ENCODE measurements at regions not wholly inside any gene's neighbourhood (a gene's known extent, or its start where the extent isn't known, plus 50 kb on each side); places are given as distances from the start of the nearest gene placed in this dataset.

DNA sequence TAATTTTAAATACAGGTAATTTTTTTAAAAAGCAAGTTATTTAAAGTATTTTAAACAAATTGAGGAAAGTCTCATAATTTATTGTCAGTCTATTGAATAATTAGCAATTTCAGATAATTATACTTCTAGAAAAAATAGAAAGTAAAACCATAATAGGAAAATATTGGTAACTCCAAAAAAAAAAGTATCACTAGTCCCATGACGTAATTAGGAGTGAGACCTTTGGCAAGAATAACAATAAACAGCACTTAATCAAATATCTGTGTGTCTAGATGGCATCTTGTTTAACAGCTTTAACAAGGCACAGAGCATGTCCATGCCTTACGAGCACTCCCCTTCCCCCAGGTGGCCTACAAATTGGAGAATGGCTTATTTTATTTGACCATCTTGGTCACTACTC is 1683.6 kb upstream of the AGA start:
- H3K4ac ChIP-seq (ENCODE audit: low read depth, low read length), result no peak overlapping the region
- no peak overlapping the region for H4K8ac ChIP-seq (ENCODE audit: low read depth, low read length)
- no peak overlapping the region for H3K18ac ChIP-seq (ENCODE audit: low read length)
- no peaks in the 10 kb centered on the region for H3K36me3 ChIP-seq (ENCODE audit: control insufficient read depth, insufficient read depth, low read length)
- H3K4me1 ChIP-seq (ENCODE audit: control insufficient read depth, low read depth, low read length), result no peaks in the 10 kb centered on the region
- no peak overlapping the region for H2AK5ac ChIP-seq (ENCODE audit: low read length)
- H3K23ac ChIP-seq (ENCODE audit: low read length), result no peak overlapping the region
- no peak for DNase-seq
- no peaks in the 10 kb centered on the region for H3K79me2 ChIP-seq (ENCODE audit: control insufficient read depth, insufficient read depth, low read length)
- H2BK15ac ChIP-seq (replicated peaks; ENCODE audit: low read depth), result no peak overlapping the region
- H3K4me3 ChIP-seq (ENCODE audit: low read length), result no peak overlapping the region
- no peak overlapping the region for H3K4me2 ChIP-seq (ENCODE audit: low read length)
- no peak overlapping the region for H3K9ac ChIP-seq (ENCODE audit: low read length)
- H2BK5ac ChIP-seq (ENCODE audit: low read length), result no peak overlapping the region
- no peak overlapping the region for H3K56ac ChIP-seq (ENCODE audit: low read length)
- no peak overlapping the region for H3K27ac ChIP-seq (ENCODE audit: low read depth, low read length)
- no peaks in the 10 kb centered on the region for H3K79me1 ChIP-seq (ENCODE audit: low read length)
- no CpG with 5 or more reads among the region's 2 CpGs for WGBS (ENCODE audit: extremely low coverage, insufficient coverage, low lambda C conversion rate)
- no peak overlapping the region for H2BK120ac ChIP-seq (ENCODE audit: low read depth, low read length)
- no peak overlapping the region for H4K5ac ChIP-seq (ENCODE audit: low read length)
- no peaks in the 10 kb centered on the region for H3K27me3 ChIP-seq (ENCODE audit: insufficient read depth, low read length, poor library complexity)

DNA sequence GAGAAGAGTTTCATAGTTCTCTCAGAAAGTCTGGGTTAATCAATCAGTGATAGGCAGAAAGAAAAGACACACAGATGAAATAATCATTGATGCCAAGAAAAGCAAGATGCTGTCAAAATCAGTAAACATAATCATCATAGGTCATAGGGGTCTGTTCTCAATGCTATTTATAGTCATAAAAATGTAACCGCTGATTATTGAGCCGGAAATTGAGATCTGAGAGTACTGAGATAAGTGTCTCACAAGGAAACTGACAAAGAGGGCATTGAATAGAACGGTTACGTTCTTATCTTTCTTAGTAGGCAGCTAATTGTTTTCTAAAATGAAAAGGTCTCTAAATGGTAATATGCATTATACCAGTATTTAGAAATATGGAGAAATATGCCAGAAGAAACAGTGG is 1686.1 kb upstream of the AGA start:
- no peak overlapping the region for H3K9ac ChIP-seq (ENCODE audit: low read length)
- H3K79me1 ChIP-seq (ENCODE audit: low read length), result no peaks in the 10 kb centered on the region
- no peak overlapping the region for H2BK120ac ChIP-seq (ENCODE audit: low read depth, low read length)
- no peaks in the 10 kb centered on the region for H3K79me2 ChIP-seq (ENCODE audit: control insufficient read depth, insufficient read depth, low read length)
- H3K4me1 ChIP-seq (ENCODE audit: control insufficient read depth, low read depth, low read length), result no peaks in the 10 kb centered on the region
- H3K27ac ChIP-seq (ENCODE audit: low read depth, low read length), result no peak overlapping the region
- DNase-seq, result no peak
- H3K36me3 ChIP-seq (ENCODE audit: control insufficient read depth, insufficient read depth, low read length), result no peaks in the 10 kb centered on the region
- H3K4ac ChIP-seq (ENCODE audit: low read depth, low read length), result no peak overlapping the region
- H2AK5ac ChIP-seq (ENCODE audit: low read length), result no peak overlapping the region
- no peaks in the 10 kb centered on the region for H3K27me3 ChIP-seq (ENCODE audit: insufficient read depth, low read length, poor library complexity)
- H4K8ac ChIP-seq (ENCODE audit: low read depth, low read length), result no peak overlapping the region
- H2BK15ac ChIP-seq (replicated peaks; ENCODE audit: low read depth), result no peak overlapping the region
- H3K23ac ChIP-seq (ENCODE audit: low read length), result no peak overlapping the region
- no CpG with 5 or more reads among the region's 4 CpGs for WGBS (ENCODE audit: extremely low coverage, insufficient coverage, low lambda C conversion rate)
- H3K4me2 ChIP-seq (ENCODE audit: low read length), result no peak overlapping the region
- no peak overlapping the region for H3K18ac ChIP-seq (ENCODE audit: low read length)
- no peak overlapping the region for H2BK5ac ChIP-seq (ENCODE audit: low read length)
- H4K5ac ChIP-seq (ENCODE audit: low read length), result no peak overlapping the region
- H3K4me3 ChIP-seq (ENCODE audit: low read length), result no peak overlapping the region
- H3K56ac ChIP-seq (ENCODE audit: low read length), result no peak overlapping the region

DNA sequence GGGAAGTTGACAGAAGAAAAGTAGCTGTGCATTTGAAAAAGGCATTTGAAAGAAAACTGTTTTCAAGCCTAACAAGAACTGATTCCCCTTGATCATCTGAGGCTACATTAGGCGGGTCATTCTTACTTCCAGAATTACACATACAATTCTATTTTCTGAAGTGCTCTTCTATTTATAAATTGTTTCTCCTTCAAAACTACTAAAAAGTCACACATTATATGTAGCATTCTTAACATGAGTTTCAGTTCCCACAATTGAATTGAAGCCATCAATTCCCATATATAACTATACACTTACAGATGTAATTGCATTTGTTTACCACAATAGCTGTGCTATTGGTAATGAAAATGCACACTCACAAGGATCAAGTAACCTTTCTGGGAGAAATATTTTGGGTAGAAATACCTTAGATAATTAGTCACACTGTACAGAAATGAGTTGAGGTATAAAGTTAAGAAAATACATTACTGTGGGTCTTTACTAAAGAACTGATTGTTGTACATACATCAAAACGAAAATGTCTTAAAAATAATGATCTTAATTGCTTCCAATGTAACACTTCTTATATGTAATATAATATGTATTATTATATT is 1688.0 kb upstream of the AGA start:
- no peak overlapping the region for H4K5ac ChIP-seq (ENCODE audit: low read length)
- no peaks in the 10 kb centered on the region for H3K36me3 ChIP-seq (ENCODE audit: control insufficient read depth, insufficient read depth, low read length)
- H3K79me1 ChIP-seq (ENCODE audit: low read length), result no peaks in the 10 kb centered on the region
- H3K4me1 ChIP-seq (ENCODE audit: control insufficient read depth, low read depth, low read length), result no peaks in the 10 kb centered on the region
- no peak overlapping the region for H3K27ac ChIP-seq (ENCODE audit: low read depth, low read length)
- H3K18ac ChIP-seq (ENCODE audit: low read length), result no peak overlapping the region
- no peak overlapping the region for H3K4me2 ChIP-seq (ENCODE audit: low read length)
- no peaks in the 10 kb centered on the region for H3K27me3 ChIP-seq (ENCODE audit: insufficient read depth, low read length, poor library complexity)
- DNase-seq, result no peak
- no peaks in the 10 kb centered on the region for H3K79me2 ChIP-seq (ENCODE audit: control insufficient read depth, insufficient read depth, low read length)
- no CpG with 5 or more reads among the region's 2 CpGs for WGBS (ENCODE audit: extremely low coverage, insufficient coverage, low lambda C conversion rate)
- no peak overlapping the region for H3K23ac ChIP-seq (ENCODE audit: low read length)
- no peak overlapping the region for H3K56ac ChIP-seq (ENCODE audit: low read length)
- no peak overlapping the region for H3K4me3 ChIP-seq (ENCODE audit: low read length)
- no peak overlapping the region for H2AK5ac ChIP-seq (ENCODE audit: low read length)
- no peak overlapping the region for H2BK5ac ChIP-seq (ENCODE audit: low read length)
- no peak overlapping the region for H4K8ac ChIP-seq (ENCODE audit: low read depth, low read length)
- no peak overlapping the region for H3K9ac ChIP-seq (ENCODE audit: low read length)
- no peak overlapping the region for H2BK120ac ChIP-seq (ENCODE audit: low read depth, low read length)
- H2BK15ac ChIP-seq (replicated peaks; ENCODE audit: low read depth), result no peak overlapping the region
- no peak overlapping the region for H3K4ac ChIP-seq (ENCODE audit: low read depth, low read length)

DNA sequence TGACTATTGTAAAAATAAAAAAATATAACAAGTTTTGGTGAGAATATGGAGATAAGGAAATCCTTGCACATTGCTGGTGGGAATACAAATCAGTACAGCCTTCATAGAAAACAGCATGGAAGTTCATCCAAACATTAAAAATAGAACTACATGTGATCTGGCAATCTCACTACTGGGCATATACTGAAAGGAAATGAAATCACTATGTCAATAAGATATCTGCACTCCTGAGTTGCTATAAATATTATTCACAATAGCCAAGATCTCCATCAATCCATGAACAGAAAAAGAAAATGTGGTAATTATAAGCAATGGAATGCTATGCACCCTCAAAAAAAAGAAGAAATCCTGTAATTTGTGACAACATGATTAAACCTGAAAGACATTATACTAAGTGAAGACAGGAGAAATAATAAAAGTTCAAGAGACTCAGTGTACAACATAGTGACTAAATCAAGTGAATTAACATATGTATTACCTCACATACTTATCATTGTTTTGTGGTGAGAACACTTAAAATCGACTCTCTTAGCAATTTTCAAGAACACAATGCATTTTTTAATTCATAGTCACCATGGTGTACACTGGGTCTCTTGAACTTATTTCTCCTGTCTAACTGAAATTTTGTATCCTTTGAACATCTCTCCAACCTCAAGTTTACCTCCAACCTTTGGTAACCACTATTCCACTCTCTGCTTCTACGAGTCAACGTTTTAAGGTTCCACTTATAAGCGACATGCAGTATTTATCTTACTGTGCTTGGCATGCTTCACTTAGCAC is 1703.7 kb upstream of the AGA start:
- no peak overlapping the region for H4K5ac ChIP-seq (ENCODE audit: low read length)
- H3K4me1 ChIP-seq (ENCODE audit: control insufficient read depth, low read depth, low read length), result no peaks in the 10 kb centered on the region
- no peak overlapping the region for H2BK5ac ChIP-seq (ENCODE audit: low read length)
- no peak overlapping the region for H2BK15ac ChIP-seq (replicated peaks; ENCODE audit: low read depth)
- no peaks in the 10 kb centered on the region for H3K79me1 ChIP-seq (ENCODE audit: low read length)
- H3K4me2 ChIP-seq (ENCODE audit: low read length), result no peak overlapping the region
- H3K4me3 ChIP-seq (ENCODE audit: low read length), result no peak overlapping the region
- H3K27ac ChIP-seq (ENCODE audit: low read depth, low read length), result no peak overlapping the region
- WGBS (ENCODE audit: extremely low coverage, insufficient coverage, low lambda C conversion rate), result no CpG with 5 or more reads among the region's 4 CpGs
- H4K8ac ChIP-seq (ENCODE audit: low read depth, low read length), result no peak overlapping the region
- no peak overlapping the region for H3K23ac ChIP-seq (ENCODE audit: low read length)
- no peaks in the 10 kb centered on the region for H3K79me2 ChIP-seq (ENCODE audit: control insufficient read depth, insufficient read depth, low read length)
- H3K36me3 ChIP-seq (ENCODE audit: control insufficient read depth, insufficient read depth, low read length), result no peaks in the 10 kb centered on the region
- H3K9ac ChIP-seq (ENCODE audit: low read length), result no peak overlapping the region
- H3K18ac ChIP-seq (ENCODE audit: low read length), result no peak overlapping the region
- no peak overlapping the region for H3K4ac ChIP-seq (ENCODE audit: low read depth, low read length)
- DNase-seq, result peak; percentile 22
- H3K27me3 ChIP-seq (ENCODE audit: insufficient read depth, low read length, poor library complexity), result no peaks in the 10 kb centered on the region
- no peak overlapping the region for H3K56ac ChIP-seq (ENCODE audit: low read length)
- no peak overlapping the region for H2AK5ac ChIP-seq (ENCODE audit: low read length)
- H2BK120ac ChIP-seq (ENCODE audit: low read depth, low read length), result no peak overlapping the region

DNA sequence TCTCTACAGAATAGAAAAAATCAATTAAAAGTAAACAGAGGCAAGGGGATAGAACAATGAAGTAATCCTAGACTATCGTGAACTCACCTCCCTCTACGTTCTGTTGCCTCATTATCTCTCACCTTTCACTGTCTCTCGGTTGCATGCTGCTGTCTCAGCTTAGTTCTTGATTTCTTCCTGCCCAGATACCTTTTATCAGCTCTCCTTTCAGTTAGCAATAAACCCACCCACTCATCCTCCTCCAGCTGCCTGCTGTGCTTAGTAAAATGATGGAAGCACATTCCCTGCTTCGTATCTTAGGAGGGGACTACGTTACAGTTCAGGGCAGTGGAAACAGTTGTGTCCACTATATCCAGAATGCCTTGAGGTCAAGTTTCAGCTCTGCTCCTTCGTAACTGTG is 1709.5 kb upstream of the AGA start:
- Histone ChIP-seq H3K79me1 (ENCODE audit: low read length) (no peaks in the 10 kb centered on the region), H2AK5ac (ENCODE audit: low read length) (no peak overlapping the region), H4K8ac (ENCODE audit: low read depth, low read length) (no peak overlapping the region), H3K4me1 (ENCODE audit: control insufficient read depth, low read depth, low read length) (no peaks in the 10 kb centered on the region), H3K27me3 (ENCODE audit: insufficient read depth, low read length, poor library complexity) (no peaks in the 10 kb centered on the region), H3K4me3 (ENCODE audit: low read length) (no peak overlapping the region), H3K4ac (ENCODE audit: low read depth, low read length) (no peak overlapping the region), H2BK5ac (ENCODE audit: low read length) (no peak overlapping the region), H3K36me3 (ENCODE audit: control insufficient read depth, insufficient read depth, low read length) (no peaks in the 10 kb centered on the region), H2BK15ac (replicated peaks; ENCODE audit: low read depth) (no peak overlapping the region), H4K5ac (ENCODE audit: low read length) (no peak overlapping the region), H3K56ac (ENCODE audit: low read length) (no peak overlapping the region), H2BK120ac (ENCODE audit: low read depth, low read length) (no peak overlapping the region), H3K4me2 (ENCODE audit: low read length) (no peak overlapping the region), H3K27ac (ENCODE audit: low read depth, low read length) (no peak overlapping the region), H3K23ac (ENCODE audit: low read length) (no peak overlapping the region), H3K9ac (ENCODE audit: low read length) (no peak overlapping the region), H3K18ac (ENCODE audit: low read length) (no peak overlapping the region), H3K79me2 (ENCODE audit: control insufficient read depth, insufficient read depth, low read length) (no peaks in the 10 kb centered on the region)
- DNase-seq, result peak; percentile 83
- no CpG with 5 or more reads among the region's 6 CpGs for WGBS (ENCODE audit: extremely low coverage, insufficient coverage, low lambda C conversion rate)

DNA sequence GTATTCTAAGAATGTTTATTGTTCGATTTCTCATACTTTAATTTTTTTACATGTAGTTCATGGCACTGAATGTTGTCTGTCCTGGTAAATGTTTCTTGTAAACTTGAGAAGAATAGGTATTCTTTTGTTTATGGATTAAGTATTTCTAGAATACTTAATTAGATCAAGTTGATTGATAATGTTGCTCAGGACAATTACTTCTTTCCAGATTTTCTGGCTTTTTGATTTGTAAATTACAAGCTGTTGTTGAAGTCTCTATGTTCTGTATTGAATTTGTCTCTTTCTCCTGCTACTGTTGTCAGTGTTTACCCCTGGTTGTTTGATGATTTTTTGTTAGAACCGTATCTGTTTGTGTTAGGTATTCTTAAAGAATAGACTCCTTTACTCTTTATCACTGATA is 1720.9 kb upstream of the AGA start:
- Histone ChIP-seq H4K5ac (ENCODE audit: low read length) (no peak overlapping the region), H4K8ac (ENCODE audit: low read depth, low read length) (no peak overlapping the region), H3K4me3 (ENCODE audit: low read length) (no peak overlapping the region), H3K23ac (ENCODE audit: low read length) (no peak overlapping the region), H3K79me2 (ENCODE audit: control insufficient read depth, insufficient read depth, low read length) (peaks cover 2% of the 10 kb centered on the region), H2BK120ac (ENCODE audit: low read depth, low read length) (no peak overlapping the region), H3K27ac (ENCODE audit: low read depth, low read length) (no peak overlapping the region), H3K4me1 (ENCODE audit: control insufficient read depth, low read depth, low read length) (peaks cover 2% of the 10 kb centered on the region), H2BK15ac (replicated peaks; ENCODE audit: low read depth) (no peak overlapping the region), H3K36me3 (ENCODE audit: control insufficient read depth, insufficient read depth, low read length) (no peaks in the 10 kb centered on the region), H2BK5ac (ENCODE audit: low read length) (no peak overlapping the region), H3K56ac (ENCODE audit: low read length) (no peak overlapping the region), H2AK5ac (ENCODE audit: low read length) (no peak overlapping the region), H3K9ac (ENCODE audit: low read length) (no peak overlapping the region), H3K4ac (ENCODE audit: low read depth, low read length) (no peak overlapping the region), H3K79me1 (ENCODE audit: low read length) (no peaks in the 10 kb centered on the region), H3K18ac (ENCODE audit: low read length) (no peak overlapping the region), H3K4me2 (ENCODE audit: low read length) (no peak overlapping the region), H3K27me3 (ENCODE audit: insufficient read depth, low read length, poor library complexity) (no peaks in the 10 kb centered on the region)
- WGBS (ENCODE audit: extremely low coverage, insufficient coverage, low lambda C conversion rate), result no CpG with 5 or more reads among the region's 2 CpGs
- no peak for DNase-seq

Data from mesendoderm (in vitro differentiated cells).